GM18907 (cell line): ENCODE measurements at regions not wholly inside any gene's neighbourhood (a gene's known extent, or its start where the extent isn't known, plus 50 kb on each side); places are given as distances from the start of the nearest gene placed in this dataset.
"Not testable (repeated sequence)": the region's sequence is repeated elsewhere in the genome, so short reads cannot be mapped to it uniquely, and the experiment has no call there.

ENCODE experiments used
- ATAC-seq: cut with Tn5 transposase; IDR thresholded peaks from one replicate; pipeline ENCODE4 v1.9.1; 2021; ENCODE audit warnings: mild to moderate bottlenecking, moderate library complexity; ENCODE audit not compliant: unreplicated experiment

DNA sequence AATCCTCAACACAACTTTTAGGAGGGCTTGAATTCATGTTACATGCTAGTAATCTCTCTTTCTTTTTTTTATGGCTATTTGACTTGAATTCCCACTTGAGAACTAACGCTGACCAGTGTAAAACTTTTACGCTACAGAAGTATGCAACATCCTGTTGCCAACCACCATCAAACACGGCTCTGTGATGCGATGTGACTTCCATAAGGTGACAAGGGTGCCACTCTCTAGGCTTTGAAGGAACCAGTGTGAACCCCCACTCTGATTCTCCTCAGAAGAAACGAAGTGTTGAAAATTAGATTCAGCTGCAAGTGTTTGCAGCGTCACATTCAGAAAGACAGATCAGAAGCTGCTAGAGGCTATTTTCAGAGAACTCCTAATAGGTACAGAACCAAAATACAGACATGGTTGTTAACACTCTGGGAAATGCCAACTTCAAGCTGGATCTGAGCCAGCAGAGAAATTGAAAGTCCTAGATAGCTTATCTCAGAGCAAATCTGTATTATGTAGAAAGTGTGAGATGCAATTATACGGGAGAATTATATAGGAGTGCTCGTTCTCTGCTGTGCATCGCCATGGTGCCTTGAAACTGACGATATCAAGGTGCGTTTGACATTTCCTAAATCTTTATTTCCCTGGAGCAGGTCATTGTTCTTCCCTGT is 271.2 kb downstream of the LPIN1 start:
- ATAC-seq, result no peak

DNA sequence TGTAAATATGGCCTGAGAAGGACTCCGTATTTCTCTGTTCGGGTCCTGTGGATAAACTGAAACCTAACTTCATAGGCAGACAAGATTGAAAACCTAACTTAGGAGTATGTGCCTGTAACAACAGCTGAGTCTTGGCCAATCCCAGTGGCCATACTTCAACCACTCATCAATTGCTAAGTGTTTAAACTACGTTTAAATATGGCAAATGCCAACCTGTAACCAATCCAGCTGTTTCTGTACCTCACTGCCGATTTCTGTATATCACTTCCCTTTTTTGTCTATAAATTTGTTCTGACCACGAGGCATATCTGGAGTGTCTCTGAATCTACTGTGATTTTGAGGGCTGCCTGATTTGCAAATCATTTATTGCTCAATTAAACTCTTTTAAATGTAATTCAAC is 272.3 kb downstream of the LPIN1 start:
- ATAC-seq, result not testable (repeated sequence)

DNA sequence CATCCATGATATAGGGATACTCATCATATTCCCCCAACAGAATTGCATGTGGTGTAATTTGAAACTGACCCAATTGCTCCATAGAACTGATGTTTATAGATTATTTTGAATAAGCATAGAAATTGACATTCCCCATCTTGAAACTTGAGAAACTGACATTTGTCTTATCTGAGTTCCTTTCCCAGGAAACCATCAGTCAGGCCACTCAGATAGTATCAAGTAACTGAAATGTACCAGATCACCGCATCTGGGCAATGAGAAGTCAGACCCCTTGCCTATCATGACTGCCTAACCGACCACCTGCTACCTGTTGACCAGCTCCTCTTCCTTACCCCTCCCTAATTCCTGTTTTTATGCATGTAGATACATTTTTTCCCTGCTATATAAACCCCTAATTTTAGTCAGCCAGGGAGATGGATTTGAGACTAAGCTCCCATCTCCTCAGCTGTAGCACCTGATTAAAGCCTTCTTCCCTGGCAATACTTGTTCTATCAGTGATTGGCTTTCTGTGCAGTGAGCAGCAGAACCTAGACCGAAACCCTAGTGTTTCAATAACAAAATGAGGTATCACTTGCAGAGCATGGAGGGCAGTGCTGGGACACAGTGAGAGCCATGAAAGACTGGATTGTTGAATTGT is 274.5 kb downstream of the LPIN1 start:
- ATAC-seq, result no peak

- ATAC-seq, result not testable (repeated sequence)
These were observed 277.9 kb downstream of the LPIN1 start for GRCh38 chr2:12024197-12024907.

GRCh38 chr2:12027136-12027535 is 280.7 kb downstream of the LPIN1 start:
- no peak for ATAC-seq

DNA sequence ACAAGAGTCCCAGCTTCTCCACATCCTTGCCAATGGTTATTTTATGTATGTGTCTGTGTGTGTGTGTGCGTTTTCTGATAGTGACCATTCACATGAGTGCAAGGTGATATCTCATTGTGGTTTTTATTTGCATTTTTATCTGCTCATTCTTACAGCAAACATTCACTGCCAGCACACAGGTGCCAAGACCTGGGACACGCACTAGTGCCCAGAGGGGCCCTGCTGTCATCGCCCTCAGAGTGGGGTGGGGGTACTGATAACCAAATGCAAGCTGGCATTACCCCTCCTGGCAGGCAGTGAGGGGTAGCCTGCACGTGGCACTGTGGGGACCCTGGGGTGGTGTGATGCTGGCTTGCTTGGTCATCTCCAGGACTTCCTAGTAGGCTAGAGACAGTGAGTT is 285.4 kb downstream of the LPIN1 start:
- no peak for ATAC-seq

- peak; percentile 81 for ATAC-seq
These were observed 286.0 kb downstream of the LPIN1 start for GRCh38 chr2:12032398-12032797.

- ATAC-seq, result no peak
These were observed 286.5 kb downstream of the LPIN1 start for GRCh38 chr2:12032975-12033374.

GRCh38 chr2:12033494-12033893 is 287.1 kb downstream of the LPIN1 start:
- ATAC-seq, result no peak

DNA sequence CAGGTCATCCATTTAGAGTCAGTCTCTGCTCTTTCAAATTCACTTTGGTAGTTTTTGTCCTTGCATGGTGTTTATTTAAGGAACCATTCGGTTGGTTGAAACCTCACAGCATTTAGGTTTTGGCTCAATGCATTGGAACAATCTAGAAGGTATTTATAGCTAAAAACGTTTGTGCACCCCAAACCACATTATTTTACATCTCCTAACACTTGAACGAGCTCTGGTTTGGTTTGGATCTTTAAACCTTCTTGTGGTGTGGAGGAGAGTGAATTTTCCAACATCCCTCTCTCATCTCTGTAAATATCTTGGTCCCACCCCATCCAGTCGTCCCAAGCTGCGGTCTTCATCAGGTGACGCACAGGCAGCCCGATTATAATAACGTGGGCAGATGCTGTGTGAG is 287.9 kb downstream of the LPIN1 start:
- ATAC-seq, result no peak

- ATAC-seq, result no peak
These were observed 288.7 kb downstream of the LPIN1 start for GRCh38 chr2:12035029-12035720.

GRCh38 chr2:12035956-12036639 is 289.7 kb downstream of the LPIN1 start:
- ATAC-seq, result no peak

DNA sequence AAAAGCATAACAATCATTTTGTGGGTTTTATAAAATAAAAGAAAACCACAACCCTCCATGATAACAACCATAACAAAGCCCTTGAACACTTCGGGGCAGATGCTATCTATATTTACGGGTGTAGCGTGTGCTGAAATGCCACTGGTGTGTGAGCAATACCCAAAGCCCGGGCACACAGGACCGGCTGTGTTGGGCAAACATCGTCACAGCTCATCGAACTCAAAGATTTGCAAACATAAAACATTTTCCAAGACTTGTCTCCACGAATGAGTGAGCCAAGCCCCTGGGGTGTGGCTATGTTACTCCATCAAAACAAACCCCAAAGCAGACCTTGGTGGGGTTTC is 290.2 kb downstream of the LPIN1 start:
- no peak for ATAC-seq

- ATAC-seq, result no peak
These were observed 290.9 kb downstream of the LPIN1 start for GRCh38 chr2:12037301-12037700.

DNA sequence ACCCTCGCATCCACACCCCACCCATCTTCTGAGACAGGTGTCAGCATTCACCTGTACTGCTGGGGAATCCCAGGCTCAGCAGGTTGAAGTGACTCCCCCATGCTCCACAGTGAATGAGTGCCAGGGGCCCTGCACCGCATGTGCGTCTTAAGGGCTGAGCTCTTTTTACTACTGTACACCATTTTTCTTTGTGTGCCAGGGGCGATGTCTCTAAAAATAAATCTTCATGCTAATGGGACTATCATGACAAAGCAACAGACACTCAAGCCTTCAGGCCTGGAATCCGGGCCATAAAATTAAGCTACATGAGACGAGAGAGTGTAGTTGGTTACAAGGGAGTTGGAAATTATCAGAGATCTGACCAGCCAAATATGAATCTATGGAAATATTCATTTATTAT is 294.8 kb downstream of the LPIN1 start:
- ATAC-seq, result no peak

GRCh38 chr2:12043131-12043530 is 296.7 kb downstream of the LPIN1 start:
- ATAC-seq, result no peak

DNA sequence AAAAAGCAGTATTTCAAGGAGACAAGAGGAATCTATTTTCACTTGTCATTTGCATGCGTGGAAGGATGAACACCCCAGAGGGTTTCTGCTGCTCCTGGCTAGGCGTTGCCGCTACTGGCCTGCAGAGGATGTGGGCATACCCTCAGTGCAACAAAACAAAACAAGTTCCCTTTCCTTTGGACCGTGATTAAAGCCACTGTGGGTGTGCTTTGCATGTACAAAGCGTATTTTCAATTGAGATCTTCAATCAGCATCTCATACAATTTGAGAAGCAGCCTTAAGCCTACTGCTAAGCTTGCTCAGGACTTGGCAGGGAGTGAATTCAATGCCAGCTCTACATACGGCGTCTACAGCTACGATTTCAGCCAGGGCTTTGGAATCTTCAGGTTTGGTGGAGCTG is 298.4 kb downstream of the LPIN1 start:
- peak; percentile 75 for ATAC-seq

- ATAC-seq, result peak; percentile 63
These were observed 299.4 kb downstream of the LPIN1 start for GRCh38 chr2:12045864-12046291.

DNA sequence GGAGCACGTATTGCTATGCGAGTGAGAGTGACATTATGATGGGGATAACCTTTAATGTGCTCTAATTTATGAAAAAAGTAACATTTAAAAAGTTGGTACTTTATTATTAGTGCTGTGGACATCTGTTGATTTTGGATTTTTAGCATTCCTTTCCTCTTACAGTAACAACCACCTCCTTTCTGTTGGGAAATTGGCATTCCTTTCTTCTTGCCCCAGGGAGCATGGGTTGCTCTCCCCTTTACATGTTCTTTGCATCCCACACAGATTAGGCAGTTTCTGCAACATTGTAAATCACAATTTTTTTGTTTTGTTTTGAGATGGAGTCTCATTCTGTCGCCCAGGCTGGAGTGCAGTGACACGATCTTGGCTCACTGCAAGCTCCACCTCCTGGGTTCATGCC is 300.2 kb downstream of the LPIN1 start:
- ATAC-seq, result no peak

GRCh38 chr2:12047761-12048160 is 301.3 kb downstream of the LPIN1 start:
- no peak for ATAC-seq

DNA sequence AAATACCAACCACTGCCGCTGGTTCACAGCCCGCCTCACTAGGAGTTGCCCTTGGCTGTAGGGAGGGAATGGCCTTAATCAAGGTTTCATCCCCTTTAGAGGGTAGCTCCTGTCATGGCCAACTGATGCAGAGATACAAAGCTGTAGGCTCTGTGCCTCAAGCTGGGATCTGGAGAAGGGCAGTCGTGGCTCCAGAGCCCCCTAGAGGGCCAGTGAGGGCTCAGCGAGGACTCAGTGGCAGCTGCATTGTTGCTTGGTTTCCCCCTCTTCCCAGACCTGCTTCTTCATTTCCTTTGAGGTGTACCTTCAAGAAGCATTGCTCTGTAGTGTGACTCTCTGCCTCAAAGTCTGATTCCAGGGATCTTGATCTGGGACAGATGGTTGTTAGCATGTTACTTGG is 302.1 kb downstream of the LPIN1 start:
- no peak for ATAC-seq
